Amygdala (tissue), 56 donors: ENCODE measurements at regions not wholly inside any gene's neighbourhood (a gene's known extent, or its start where the extent isn't known, plus 50 kb on each side); places are given as distances from the start of the nearest gene placed in this dataset.

Experiments used
- DNase-seq, 56 donors: peaks; one replicate each; lab custom pipeline; 2025; lab: John Stamatoyannopoulos, UW

DNA sequence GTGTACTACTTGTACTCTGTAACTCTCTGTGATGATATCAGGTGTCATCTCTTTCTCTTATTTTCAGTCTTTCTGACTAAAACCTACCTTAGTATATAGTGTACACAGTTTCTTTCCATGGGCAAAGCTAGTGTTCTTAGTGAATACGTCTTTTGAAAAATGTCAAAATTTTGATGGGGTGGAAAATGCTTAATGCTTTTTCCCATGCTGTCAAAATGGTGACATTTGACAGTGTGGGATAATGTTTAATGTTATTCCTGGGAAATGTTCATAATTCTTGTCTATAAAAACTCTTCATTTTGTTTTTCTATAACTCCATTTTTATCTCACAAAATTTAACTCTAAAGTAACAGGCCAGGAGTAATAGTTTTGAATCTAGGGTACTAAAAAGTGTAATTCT is 742.7 kb upstream of the FOXG1 start:
- DNase-seq, result no peak

- no peak for DNase-seq
These were observed 714.3 kb upstream of the FOXG1 start for GRCh38 chr14:28052251-28052650.

GRCh38 chr14:28055008-28055407 is 711.6 kb upstream of the FOXG1 start:
- DNase-seq, result no peak

DNA sequence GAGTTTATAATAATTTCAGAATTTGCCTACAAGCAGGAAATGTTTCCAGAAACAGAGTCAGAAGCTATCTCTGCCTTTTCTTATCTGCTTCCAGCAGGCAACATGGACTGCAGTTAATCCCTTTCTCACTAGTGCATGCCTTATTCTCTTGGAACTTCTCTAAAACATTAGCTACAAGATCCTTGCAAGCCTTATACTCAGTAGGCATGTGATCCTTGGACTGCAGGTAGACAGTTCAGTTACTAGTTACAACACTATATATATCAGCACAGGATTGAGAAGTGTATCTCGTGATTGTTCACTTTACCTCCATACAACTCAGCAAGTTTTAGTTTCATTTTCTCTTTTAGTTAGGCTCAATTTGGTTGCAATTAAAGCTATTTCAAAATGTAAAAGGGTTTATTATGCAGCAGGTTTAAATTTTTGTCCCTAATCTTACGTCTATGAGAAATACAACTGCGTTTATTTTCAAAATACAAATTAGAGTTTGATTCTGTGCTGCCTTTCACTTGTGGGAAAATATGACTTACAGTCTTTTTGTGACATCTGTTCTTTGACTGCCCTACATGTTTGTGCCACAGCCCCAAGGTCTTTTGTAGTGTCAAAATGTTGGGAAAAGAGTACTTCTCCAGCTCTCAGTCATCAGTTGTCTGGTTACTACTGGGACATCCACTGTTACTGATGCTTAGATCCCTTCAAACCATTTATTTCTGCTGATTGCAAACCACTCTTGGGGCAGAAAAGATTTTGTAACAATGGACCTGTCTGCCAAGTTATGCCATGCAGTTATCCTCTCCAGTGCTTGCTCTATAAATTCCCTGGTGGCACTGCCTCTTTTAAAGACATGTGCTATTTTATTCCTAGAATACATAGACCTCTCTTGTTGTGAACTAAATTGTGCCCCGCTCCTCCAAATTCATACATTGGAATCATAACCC is 709.0 kb upstream of the FOXG1 start:
- DNase-seq, result no peak

- no peak for DNase-seq
These were observed 707.3 kb upstream of the FOXG1 start for GRCh38 chr14:28059254-28059653.

DNA sequence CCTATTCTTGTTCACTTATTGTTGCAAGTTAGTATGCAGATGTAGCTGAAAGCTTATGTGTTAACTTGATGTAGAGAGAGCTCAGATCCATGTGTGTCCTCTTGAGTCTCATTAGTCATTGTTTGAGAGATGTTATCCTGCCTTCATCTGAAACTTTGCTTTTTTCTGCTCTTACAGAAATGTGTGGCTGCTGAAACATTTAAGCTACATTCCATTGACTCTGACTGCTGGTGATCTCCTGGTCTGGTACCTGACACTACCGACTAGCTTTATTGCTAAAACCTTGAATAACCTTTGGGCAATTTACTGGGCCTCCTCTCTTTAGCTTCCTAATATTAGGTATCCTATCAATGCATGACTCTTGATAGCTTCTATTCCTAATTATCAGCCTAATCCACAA is 705.6 kb upstream of the FOXG1 start:
- no peak for DNase-seq

GRCh38 chr14:28077021-28077420 is 689.6 kb upstream of the FOXG1 start:
- DNase-seq, result no peak

- DNase-seq, result no peak
These were observed 683.2 kb upstream of the FOXG1 start for GRCh38 chr14:28083389-28083788.

- no peak for DNase-seq
These were observed 678.5 kb upstream of the FOXG1 start for GRCh38 chr14:28088125-28088524.

GRCh38 chr14:28097585-28097984 is 669.0 kb upstream of the FOXG1 start:
- DNase-seq, result no peak

DNA sequence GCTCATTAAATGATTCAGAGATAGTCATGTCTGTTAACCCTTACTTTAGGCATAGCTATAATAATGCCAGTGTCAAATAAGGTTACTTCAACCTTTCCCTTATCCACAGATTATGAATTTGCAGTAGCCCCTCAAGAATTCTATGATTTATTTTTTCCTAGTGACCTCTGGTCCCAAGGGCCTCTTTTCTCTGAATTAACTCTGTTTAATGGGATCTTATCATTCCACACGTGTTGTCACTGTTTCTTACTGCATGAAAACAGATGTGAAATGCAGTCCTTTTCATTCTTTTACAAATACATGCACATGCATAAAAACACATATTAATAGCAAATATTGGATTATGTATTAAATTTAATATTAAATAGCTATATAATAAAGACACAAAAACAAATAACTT is 667.7 kb upstream of the FOXG1 start:
- no peak for DNase-seq

- peak in 4 of 56 donors; percentile 1 to 44 (median 8) for DNase-seq
These were observed 664.6 kb upstream of the FOXG1 start for GRCh38 chr14:28102001-28102400.

- no peak for DNase-seq
These were observed 663.8 kb upstream of the FOXG1 start for GRCh38 chr14:28102814-28103213.

DNA sequence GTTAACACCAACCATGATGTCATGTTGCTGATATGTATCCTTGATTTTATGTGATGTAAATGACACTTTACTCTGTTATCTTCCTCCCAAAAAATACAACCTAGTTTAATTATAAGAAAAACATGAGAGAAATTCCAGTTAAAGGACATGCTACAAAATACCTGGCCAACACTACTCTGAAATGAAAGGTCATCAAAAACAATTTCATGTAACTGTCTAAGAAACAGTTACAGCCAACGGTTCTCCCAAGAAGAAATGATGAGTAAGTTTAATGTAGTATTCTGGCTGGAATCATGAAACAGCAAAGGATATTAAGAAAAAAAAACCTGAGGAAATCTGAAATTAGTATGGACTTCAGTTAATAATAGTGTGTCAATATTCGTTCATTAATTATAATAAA is 653.3 kb upstream of the FOXG1 start:
- DNase-seq, result no peak

DNA sequence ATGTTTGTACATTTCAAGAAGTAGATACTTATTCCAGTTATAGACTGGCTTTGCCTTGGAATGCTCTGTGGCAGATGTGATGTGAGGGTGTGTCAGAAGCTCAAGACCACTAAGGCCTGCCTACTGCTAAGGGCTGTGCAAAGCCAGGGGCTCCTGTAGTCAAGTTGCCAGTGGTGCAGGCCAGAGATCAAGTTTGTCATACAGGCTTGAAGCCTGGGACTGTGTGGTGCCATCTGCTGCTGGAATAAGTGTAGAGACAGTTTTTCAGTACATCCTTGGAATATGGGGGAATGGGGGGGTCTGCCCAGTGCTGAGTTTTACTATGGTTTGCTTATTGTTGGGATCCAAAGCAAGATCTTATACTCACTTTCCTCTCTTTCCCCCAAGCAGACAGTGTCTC is 649.9 kb upstream of the FOXG1 start:
- no peak for DNase-seq

GRCh38 chr14:28119849-28120248 is 646.7 kb upstream of the FOXG1 start:
- no peak for DNase-seq

GRCh38 chr14:28120391-28120790 is 646.2 kb upstream of the FOXG1 start:
- no peak for DNase-seq

DNA sequence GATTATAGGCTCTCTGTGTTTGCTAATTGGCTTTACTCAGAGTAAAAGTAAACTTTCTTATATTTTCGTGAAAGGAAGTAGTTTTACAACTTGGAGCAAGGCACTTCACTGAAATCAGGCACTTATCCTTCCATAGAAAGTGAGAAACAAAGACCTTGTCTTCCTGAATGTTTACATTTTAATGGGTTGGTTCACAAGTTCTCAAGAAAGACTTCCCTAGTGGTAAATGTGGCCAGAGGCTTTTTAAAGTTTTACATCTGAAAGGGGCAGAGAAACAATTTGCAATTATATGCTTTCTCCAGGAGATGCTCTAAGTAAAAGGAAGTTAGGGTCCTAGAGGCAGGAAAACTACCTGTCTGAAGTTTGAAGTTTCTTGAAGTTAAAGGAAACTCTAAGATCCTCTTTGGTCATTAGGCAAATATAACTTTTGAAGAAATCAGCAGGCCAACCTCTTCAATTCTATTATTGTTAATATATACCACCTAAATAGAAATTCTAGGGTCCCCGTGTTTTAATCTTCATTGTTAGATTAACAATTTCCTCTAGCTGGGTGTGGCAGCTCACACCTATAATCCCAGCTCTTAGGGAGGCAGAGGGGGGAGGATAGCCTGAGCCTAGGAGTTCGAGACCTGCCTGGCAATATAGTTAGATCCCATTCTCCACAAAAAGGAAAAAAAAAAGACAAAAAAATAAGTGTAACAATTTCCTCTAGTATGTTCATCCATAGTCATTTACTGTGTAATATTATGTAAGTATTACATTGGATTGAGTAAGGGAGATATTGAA is 644.9 kb upstream of the FOXG1 start:
- no peak for DNase-seq

DNA sequence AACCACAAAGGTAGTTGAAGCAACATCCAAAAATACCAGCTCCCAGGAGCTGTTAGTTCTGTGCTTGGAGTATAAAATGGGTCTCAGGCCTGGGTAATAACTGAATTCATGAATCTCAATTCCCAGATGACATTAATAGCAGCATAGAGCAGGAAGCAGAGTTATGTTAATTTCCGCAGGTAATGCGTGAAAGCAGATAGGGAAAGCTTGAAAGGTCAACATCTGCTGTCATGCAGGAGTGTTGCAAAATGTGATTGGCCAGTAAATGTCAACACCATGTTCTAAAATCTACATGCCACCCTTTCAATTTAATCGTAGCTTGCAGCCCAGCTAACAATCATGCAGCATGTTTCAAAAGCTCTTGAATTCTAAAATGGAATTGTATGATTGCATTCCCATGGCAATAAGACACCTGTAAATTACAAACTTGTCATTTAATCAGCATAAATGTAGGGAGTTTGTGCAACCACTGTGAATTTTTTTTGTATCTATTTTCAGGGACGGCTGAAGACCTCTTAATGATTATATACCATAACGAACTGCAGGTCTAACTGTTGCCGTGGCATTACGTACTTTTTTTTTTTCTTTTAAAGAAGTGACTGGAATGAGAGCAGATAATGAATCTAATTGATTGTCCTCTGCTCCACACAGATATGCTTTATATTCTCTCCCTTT is 635.8 kb upstream of the FOXG1 start:
- no peak for DNase-seq

DNA sequence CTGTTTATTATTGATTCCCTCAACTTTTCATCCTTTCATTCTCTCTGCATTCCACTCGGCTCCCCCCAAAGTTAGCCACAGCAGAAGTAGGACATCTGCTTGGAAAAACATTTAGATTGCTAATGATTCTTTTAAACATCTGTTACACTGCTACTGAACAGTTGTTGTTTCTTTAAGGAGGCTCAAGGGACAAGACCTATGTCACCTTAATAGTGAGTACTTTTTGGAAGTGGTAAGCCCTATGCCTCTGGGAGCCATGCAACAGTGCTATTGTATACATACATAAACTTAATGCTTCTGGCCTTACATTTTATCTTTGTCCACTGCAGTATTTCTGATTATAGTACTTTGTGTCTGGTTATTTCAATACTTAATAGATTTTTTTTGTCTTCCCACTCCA is 628.2 kb upstream of the FOXG1 start:
- DNase-seq, result no peak

GRCh38 chr14:28141662-28142061 is 624.9 kb upstream of the FOXG1 start:
- no peak for DNase-seq
